ENCODE measurements at regions not wholly inside any gene's neighbourhood (a gene's known extent, or its start where the extent isn't known, plus 50 kb on each side); places are given as distances from the start of the nearest gene placed in this dataset.

- no peak overlapping the region for H3K4me3 ChIP-seq (ENCODE audit: low read length in 3 of 3)
- H3K27ac ChIP-seq (ENCODE audit: low read depth in 2 of 2, low read length in 2 of 2): no peak overlapping the region
- DNase-seq (no peak), FAIRE-seq (no peak)
- H3K27me3 ChIP-seq (ENCODE audit: control insufficient read depth, insufficient read depth, low read length): no peaks in the 10 kb centered on the region
- intact Hi-C loops (cut with DNase I): no loop called here
- no peaks in the 10 kb centered on the region for H3K9me3 ChIP-seq (ENCODE audit: control insufficient read depth in 2 of 3, insufficient read depth in 1 of 3, low read length in 3 of 3)
- no peak overlapping the region for H3K9ac ChIP-seq (ENCODE audit: low read length in 3 of 3)
- TF ChIP-seq CTCF (IDR thresholded peaks at IDR 0.05; ENCODE audit: borderline replicate concordance, extremely low read depth, insufficient read depth): no peak
- no peaks in the 10 kb centered on the region for H3K4me1 ChIP-seq (ENCODE audit: control insufficient read depth in 2 of 3, insufficient read depth in 2 of 3, low read depth in 1 of 3, low read length in 3 of 3)
- H3K36me3 ChIP-seq (ENCODE audit: control insufficient read depth in 2 of 3, insufficient read depth in 3 of 3, low read length in 3 of 3): no peaks in the 10 kb centered on the region
Observed at GRCh38 chr7:156219307-156220077, 407.2 kb upstream of the SHH start.

- H3K4me3 ChIP-seq (ENCODE audit: low read length in 3 of 3): no peak overlapping the region
- FAIRE-seq (no peak), DNase-seq (no peak)
- no peak overlapping the region for H3K9ac ChIP-seq (ENCODE audit: low read length in 3 of 3)
- H3K27me3 ChIP-seq (ENCODE audit: control insufficient read depth, insufficient read depth, low read length): no peaks in the 10 kb centered on the region
- intact Hi-C loops (cut with DNase I): no loop called here
- no peak for TF ChIP-seq CTCF (IDR thresholded peaks at IDR 0.05; ENCODE audit: borderline replicate concordance, extremely low read depth, insufficient read depth)
- no peak overlapping the region for H3K27ac ChIP-seq (ENCODE audit: low read depth in 2 of 2, low read length in 2 of 2)
- H3K4me1 ChIP-seq (ENCODE audit: control insufficient read depth in 2 of 3, insufficient read depth in 2 of 3, low read depth in 1 of 3, low read length in 3 of 3): no peaks in the 10 kb centered on the region
- no peaks in the 10 kb centered on the region for H3K9me3 ChIP-seq (ENCODE audit: control insufficient read depth in 2 of 3, insufficient read depth in 1 of 3, low read length in 3 of 3)
- H3K36me3 ChIP-seq (ENCODE audit: control insufficient read depth in 2 of 3, insufficient read depth in 3 of 3, low read length in 3 of 3): no peaks in the 10 kb centered on the region
Observed at GRCh38 chr7:156218544-156219306, 406.5 kb upstream of the SHH start.

GRCh38 chr7:156217803-156218202, 405.5 kb upstream of the SHH start:
- intact Hi-C loops (cut with DNase I): no loop called here
- H3K9me3 ChIP-seq (ENCODE audit: control insufficient read depth in 2 of 3, insufficient read depth in 1 of 3, low read length in 3 of 3): no peaks in the 10 kb centered on the region
- no peak overlapping the region for H3K9ac ChIP-seq (ENCODE audit: low read length in 3 of 3)
- no peaks in the 10 kb centered on the region for H3K36me3 ChIP-seq (ENCODE audit: control insufficient read depth in 2 of 3, insufficient read depth in 3 of 3, low read length in 3 of 3)
- no peak for FAIRE-seq
- no peaks in the 10 kb centered on the region for H3K27me3 ChIP-seq (ENCODE audit: control insufficient read depth, insufficient read depth, low read length)
- H3K4me1 ChIP-seq (ENCODE audit: control insufficient read depth in 2 of 3, insufficient read depth in 2 of 3, low read depth in 1 of 3, low read length in 3 of 3): no peaks in the 10 kb centered on the region
- no peak for TF ChIP-seq CTCF (IDR thresholded peaks at IDR 0.05; ENCODE audit: borderline replicate concordance, extremely low read depth, insufficient read depth)
- no peak for DNase-seq
- H3K4me3 ChIP-seq (ENCODE audit: low read length in 3 of 3): no peak overlapping the region
- H3K27ac ChIP-seq (ENCODE audit: low read depth in 2 of 2, low read length in 2 of 2): no peak overlapping the region

Measured in kidney (tissue), 13 donors.